ENCODE measurements at regions not wholly inside any gene's neighbourhood (a gene's known extent, or its start where the extent isn't known, plus 50 kb on each side); places are given as distances from the start of the nearest gene placed in this dataset.
A peak's percentile ranks its signal among the peaks of the same experiment; 100 is the strongest.

- peaks cover 36% of the 10 kb centered on the region for H3K4me1 Mint-ChIP-seq (ENCODE audit: low read depth, unreplicated experiment)
- no peak overlapping the region for H3K4me3 Mint-ChIP-seq (ENCODE audit: unreplicated experiment)
- no peaks in the 10 kb centered on the region for H3K9me3 Mint-ChIP-seq (ENCODE audit: unreplicated experiment)
- CTCF ChIA-PET, result interaction anchor here (0.6 to 1.6 kb wide), 8 partner anchors 16 to 1244 kb away, joined by 3 to 10 read pairs (median 4); no protein-coding TSS in a partner anchor
- Histone ChIP-seq H3K4me1 (peaks cover 15% of the 10 kb centered on the region), H3K27me3 (replicated peaks; ENCODE audit: control insufficient read depth, insufficient read depth, low read length) (no peaks in the 10 kb centered on the region), H3K4me3 (ENCODE audit: low read depth, low read length) (no peak overlapping the region), H3K36me3 (ENCODE audit: control insufficient read depth, insufficient read depth, low read length) (no peaks in the 10 kb centered on the region), H3K9me3 (no peaks in the 10 kb centered on the region)
- TF ChIP-seq CTCF (IDR thresholded peaks at IDR 0.05; ENCODE audit: insufficient read depth in 1 of 2, low read depth in 1 of 2, low read length in 1 of 2, severe bottlenecking in 1 of 2, unreplicated experiment in 1 of 2), result no peak
- POLR2A ChIA-PET, result interaction anchor here (0.8 kb wide), 1 partner anchor 22 kb away, joined by 3 read pairs; no protein-coding TSS in a partner anchor
- H3K27ac Mint-ChIP-seq (ENCODE audit: unreplicated experiment), result no peak overlapping the region
- DNase-seq, result no peak
- intact Hi-C loops (cut with micrococcal nuclease; ENCODE audit: unreplicated experiment), result loop anchor here (2.0 kb wide), 1 partner anchor 105 kb away; no protein-coding TSS in a partner anchor
- H3K36me3 Mint-ChIP-seq (ENCODE audit: insufficient read depth, unreplicated experiment), result no peaks in the 10 kb centered on the region
- no TSS peak for BruUV-seq (replicated peaks)
- no peaks in the 10 kb centered on the region for H3K27me3 Mint-ChIP-seq (ENCODE audit: insufficient read depth, unreplicated experiment)
Measured at GRCh38 chr11:116171271-116172140, 601.3 kb downstream of the BUD13 start.

- Histone ChIP-seq H3K4me1 (peaks cover 12% of the 10 kb centered on the region), H3K9me3 (no peaks in the 10 kb centered on the region), H3K36me3 (ENCODE audit: control insufficient read depth, insufficient read depth, low read length) (no peaks in the 10 kb centered on the region), H3K4me3 (ENCODE audit: low read depth, low read length) (no peak overlapping the region), H3K27me3 (replicated peaks; ENCODE audit: control insufficient read depth, insufficient read depth, low read length) (no peaks in the 10 kb centered on the region)
- Mint-ChIP-seq H3K4me1 (ENCODE audit: low read depth, unreplicated experiment) (peaks cover 27% of the 10 kb centered on the region), H3K27me3 (ENCODE audit: insufficient read depth, unreplicated experiment) (no peaks in the 10 kb centered on the region), H3K4me3 (ENCODE audit: unreplicated experiment) (no peak overlapping the region), H3K36me3 (ENCODE audit: insufficient read depth, unreplicated experiment) (no peaks in the 10 kb centered on the region), H3K27ac (ENCODE audit: unreplicated experiment) (no peak overlapping the region), H3K9me3 (ENCODE audit: unreplicated experiment) (no peaks in the 10 kb centered on the region)
- peak; percentile 56 to 82 for TF ChIP-seq CTCF (IDR thresholded peaks at IDR 0.05; ENCODE audit: insufficient read depth in 1 of 2, low read depth in 1 of 2, low read length in 1 of 2, severe bottlenecking in 1 of 2, unreplicated experiment in 1 of 2)
- intact Hi-C loops (cut with micrococcal nuclease; ENCODE audit: unreplicated experiment), result loop anchor here (1.0 to 2.0 kb wide), 3 partner anchors 23 to 106 kb away; no protein-coding TSS in a partner anchor
- POLR2A ChIA-PET, result no interaction called here
- CTCF ChIA-PET, result interaction anchor here (0.7 to 1.6 kb wide), 7 partner anchors 16 to 471 kb away, joined by 3 to 10 read pairs (median 4); no protein-coding TSS in a partner anchor
- DNase-seq, result peak in 1 of 2 experiments; percentile 66
- no TSS peak for BruUV-seq (replicated peaks)
Measured at GRCh38 chr11:116170526-116171120, 602.2 kb downstream of the BUD13 start.

GRCh38 chr11:116169776-116170175 lies 603.0 kb downstream of the BUD13 start:
- Mint-ChIP-seq H3K4me3 (ENCODE audit: unreplicated experiment) (no peak overlapping the region), H3K36me3 (ENCODE audit: insufficient read depth, unreplicated experiment) (no peaks in the 10 kb centered on the region), H3K9me3 (ENCODE audit: unreplicated experiment) (no peaks in the 10 kb centered on the region), H3K27me3 (ENCODE audit: insufficient read depth, unreplicated experiment) (no peaks in the 10 kb centered on the region), H3K27ac (ENCODE audit: unreplicated experiment) (no peak overlapping the region), H3K4me1 (ENCODE audit: low read depth, unreplicated experiment) (peaks cover 19% of the 10 kb centered on the region)
- no peak overlapping the region for H3K4me3 ChIP-seq (ENCODE audit: low read depth, low read length)
- CTCF ChIA-PET, result interaction anchor here (1.0 to 1.9 kb wide), 3 partner anchors 24 to 47 kb away, joined by 3 to 4 read pairs (median 3); no protein-coding TSS in a partner anchor
- BruUV-seq (replicated peaks), result no TSS peak
- DNase-seq, result no peak
- TF ChIP-seq CTCF (IDR thresholded peaks at IDR 0.05; ENCODE audit: insufficient read depth in 1 of 2, low read depth in 1 of 2, low read length in 1 of 2, severe bottlenecking in 1 of 2, unreplicated experiment in 1 of 2), result no peak
- intact Hi-C loops (cut with micrococcal nuclease; ENCODE audit: unreplicated experiment), result loop anchor here (1.0 to 2.0 kb wide), 3 partner anchors 24 to 107 kb away; no protein-coding TSS in a partner anchor
- POLR2A ChIA-PET, result no interaction called here
- no peaks in the 10 kb centered on the region for H3K9me3 ChIP-seq
- H3K36me3 ChIP-seq (ENCODE audit: control insufficient read depth, insufficient read depth, low read length), result no peaks in the 10 kb centered on the region
- H3K27me3 ChIP-seq (replicated peaks; ENCODE audit: control insufficient read depth, insufficient read depth, low read length), result no peaks in the 10 kb centered on the region
- H3K4me1 ChIP-seq, result peaks cover 12% of the 10 kb centered on the region

All from Caco-2 (cell line).